SK-N-MC (cell line): ENCODE measurements at regions not wholly inside any gene's neighbourhood (a gene's known extent, or its start where the extent isn't known, plus 50 kb on each side); places are given as distances from the start of the nearest gene placed in this dataset.

Experiments used
- EZH2 ChIP-seq: fragments of 200-600 bp; sonication (generic); IDR thresholded peaks from one replicate; pipeline ENCODE4 v1.6.1; 2017; ENCODE audit warnings: antibody characterized with exemption
- POLR2AphosphoS5 ChIP-seq: IDR thresholded peaks from 2 replicates; pipeline ENCODE4 v1.6.1; 2012; ENCODE audit warnings: mild to moderate bottlenecking, low read depth, low read length, borderline replicate concordance

- no peak for TF ChIP-seq EZH2
- no peak for TF ChIP-seq POLR2AphosphoS5
Observed at GRCh38 chr4:189869236-189869635, 71.4 kb upstream of the FRG1 start.
